ENCODE measurements at regions not wholly inside any gene's neighbourhood (a gene's known extent, or its start where the extent isn't known, plus 50 kb on each side); places are given as distances from the start of the nearest gene placed in this dataset.

DNA sequence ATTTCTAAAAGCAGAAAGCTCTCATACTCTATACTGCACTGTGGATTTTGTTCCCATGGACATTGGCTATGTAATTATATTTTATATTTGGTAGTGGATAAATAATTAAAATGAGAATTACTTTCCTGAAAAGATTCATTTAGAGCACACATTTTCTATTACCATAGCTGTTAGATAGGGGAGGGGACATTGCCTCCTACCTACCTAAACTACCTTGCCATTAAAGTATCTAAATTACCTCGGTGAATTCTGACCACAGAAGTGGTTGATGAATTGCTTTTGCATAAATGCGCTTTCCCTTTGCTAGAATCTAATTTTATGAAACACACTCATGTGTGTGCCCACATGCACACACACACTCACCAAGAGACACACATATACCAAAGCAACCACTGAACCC, 329.1 kb downstream of the MTX2 start:
- Mint-ChIP-seq H3K9me3 (ENCODE audit: low read depth, unreplicated experiment) (no peaks in the 10 kb centered on the region), H3K27ac (ENCODE audit: unreplicated experiment) (no peak overlapping the region), H3K27me3 (ENCODE audit: unreplicated experiment) (no peaks in the 10 kb centered on the region), H3K36me3 (ENCODE audit: insufficient read depth, unreplicated experiment) (no peaks in the 10 kb centered on the region), H3K4me3 (ENCODE audit: low read depth, unreplicated experiment) (no peak overlapping the region), H3K4me1 (ENCODE audit: low read depth, unreplicated experiment) (peaks cover 30% of the 10 kb centered on the region)
- TF ChIP-seq, protein P1, sequence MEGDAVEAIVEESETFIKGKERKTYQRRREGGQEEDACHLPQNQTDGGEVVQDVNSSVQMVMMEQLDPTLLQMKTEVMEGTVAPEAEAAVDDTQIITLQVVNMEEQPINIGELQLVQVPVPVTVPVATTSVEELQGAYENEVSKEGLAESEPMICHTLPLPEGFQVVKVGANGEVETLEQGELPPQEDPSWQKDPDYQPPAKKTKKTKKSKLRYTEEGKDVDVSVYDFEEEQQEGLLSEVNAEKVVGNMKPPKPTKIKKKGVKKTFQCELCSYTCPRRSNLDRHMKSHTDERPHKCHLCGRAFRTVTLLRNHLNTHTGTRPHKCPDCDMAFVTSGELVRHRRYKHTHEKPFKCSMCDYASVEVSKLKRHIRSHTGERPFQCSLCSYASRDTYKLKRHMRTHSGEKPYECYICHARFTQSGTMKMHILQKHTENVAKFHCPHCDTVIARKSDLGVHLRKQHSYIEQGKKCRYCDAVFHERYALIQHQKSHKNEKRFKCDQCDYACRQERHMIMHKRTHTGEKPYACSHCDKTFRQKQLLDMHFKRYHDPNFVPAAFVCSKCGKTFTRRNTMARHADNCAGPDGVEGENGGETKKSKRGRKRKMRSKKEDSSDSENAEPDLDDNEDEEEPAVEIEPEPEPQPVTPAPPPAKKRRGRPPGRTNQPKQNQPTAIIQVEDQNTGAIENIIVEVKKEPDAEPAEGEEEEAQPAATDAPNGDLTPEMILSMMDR (IDR thresholded peaks at IDR 0.05; ENCODE audit: unreplicated experiment), result no peak
- DNase-seq, result no peak
- CTCF ChIA-PET, result no interaction called here
- intact Hi-C loops (cut with micrococcal nuclease; ENCODE audit: unreplicated experiment), result no loop called here
- no TSS peak for BruUV-seq (replicated peaks)

GRCh38 chr2:176599796-176600485, 330.7 kb downstream of the MTX2 start:
- H3K9me3 Mint-ChIP-seq (ENCODE audit: low read depth, unreplicated experiment), result no peaks in the 10 kb centered on the region
- no peak overlapping the region for H3K27ac Mint-ChIP-seq (ENCODE audit: unreplicated experiment)
- H3K27me3 Mint-ChIP-seq (ENCODE audit: unreplicated experiment), result no peaks in the 10 kb centered on the region
- peaks cover 14% of the 10 kb centered on the region for H3K4me1 Mint-ChIP-seq (ENCODE audit: low read depth, unreplicated experiment)
- intact Hi-C loops (cut with micrococcal nuclease; ENCODE audit: unreplicated experiment), result no loop called here
- TF ChIP-seq, protein P1 (IDR thresholded peaks at IDR 0.05; ENCODE audit: unreplicated experiment), result no peak
- BruUV-seq (replicated peaks), result no TSS peak
- H3K36me3 Mint-ChIP-seq (ENCODE audit: insufficient read depth, unreplicated experiment), result no peaks in the 10 kb centered on the region
- no peak for DNase-seq
- CTCF ChIA-PET, result interaction anchor here (1.1 kb wide), 1 partner anchor 10 kb away, joined by 3 read pairs; no protein-coding TSS in a partner anchor
- H3K4me3 Mint-ChIP-seq (ENCODE audit: low read depth, unreplicated experiment), result no peak overlapping the region

DNA sequence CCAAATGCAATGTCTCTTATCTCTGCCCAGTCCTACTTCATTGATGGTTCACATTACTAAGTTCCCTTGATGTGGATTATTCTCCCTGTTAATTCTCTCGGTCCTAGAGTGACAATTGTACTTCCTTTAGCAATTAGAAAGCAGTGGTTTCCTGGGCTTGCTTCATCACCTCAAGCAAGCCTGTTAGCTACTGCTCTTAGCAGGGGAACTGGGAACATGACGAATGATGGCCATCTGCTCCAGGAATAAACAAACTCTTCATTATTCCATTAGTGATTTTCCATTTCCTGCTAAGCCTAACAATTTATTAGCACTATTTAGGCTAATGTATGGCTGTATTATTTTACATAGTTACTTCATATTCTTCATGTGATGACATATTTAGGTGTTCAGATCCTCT, 331.8 kb downstream of the MTX2 start:
- no peak for DNase-seq
- CTCF ChIA-PET, result no interaction called here
- no peaks in the 10 kb centered on the region for H3K27me3 Mint-ChIP-seq (ENCODE audit: unreplicated experiment)
- peaks cover 3% of the 10 kb centered on the region for H3K4me1 Mint-ChIP-seq (ENCODE audit: low read depth, unreplicated experiment)
- H3K9me3 Mint-ChIP-seq (ENCODE audit: low read depth, unreplicated experiment), result no peaks in the 10 kb centered on the region
- H3K27ac Mint-ChIP-seq (ENCODE audit: unreplicated experiment), result no peak overlapping the region
- H3K4me3 Mint-ChIP-seq (ENCODE audit: low read depth, unreplicated experiment), result no peak overlapping the region
- no peaks in the 10 kb centered on the region for H3K36me3 Mint-ChIP-seq (ENCODE audit: insufficient read depth, unreplicated experiment)
- no TSS peak for BruUV-seq (replicated peaks)
- TF ChIP-seq, protein P1 (IDR thresholded peaks at IDR 0.05; ENCODE audit: unreplicated experiment), result no peak
- intact Hi-C loops (cut with micrococcal nuclease; ENCODE audit: unreplicated experiment), result no loop called here

DNA sequence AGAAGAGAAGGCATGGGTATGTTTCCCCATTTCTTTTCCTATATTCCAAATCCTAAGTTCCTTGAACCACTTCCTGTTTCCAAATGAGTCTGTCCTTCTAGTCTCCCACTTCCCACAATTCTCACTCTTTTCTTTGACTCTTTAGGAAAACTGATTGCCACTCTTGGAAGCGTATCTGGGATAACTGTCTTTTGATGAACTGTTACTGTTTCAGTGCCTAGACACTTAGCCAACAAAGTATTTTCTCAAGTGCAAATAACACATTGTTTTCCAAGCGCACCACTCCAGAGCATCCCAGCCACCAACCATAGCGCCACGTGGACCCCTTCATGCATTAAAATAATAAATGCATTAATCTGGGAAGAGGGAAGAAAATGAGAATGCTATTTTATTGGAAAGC, 342.8 kb downstream of the MTX2 start:
- TF ChIP-seq, protein P1 (IDR thresholded peaks at IDR 0.05; ENCODE audit: unreplicated experiment), result no peak
- Mint-ChIP-seq H3K9me3 (ENCODE audit: low read depth, unreplicated experiment) (no peaks in the 10 kb centered on the region), H3K36me3 (ENCODE audit: insufficient read depth, unreplicated experiment) (no peaks in the 10 kb centered on the region), H3K4me3 (ENCODE audit: low read depth, unreplicated experiment) (no peak overlapping the region), H3K27ac (ENCODE audit: unreplicated experiment) (no peak overlapping the region), H3K4me1 (ENCODE audit: low read depth, unreplicated experiment) (no peaks in the 10 kb centered on the region), H3K27me3 (ENCODE audit: unreplicated experiment) (no peaks in the 10 kb centered on the region)
- no peak for DNase-seq
- CTCF ChIA-PET, result interaction anchor here (1.1 kb wide), 1 partner anchor 157 kb away, joined by 4 read pairs; no protein-coding TSS in a partner anchor
- intact Hi-C loops (cut with micrococcal nuclease; ENCODE audit: unreplicated experiment), result no loop called here
- BruUV-seq (replicated peaks), result no TSS peak

Measured in Calu3 (cell line).